Activated T-helper 17 cell treated with anti-CD3 and anti-CD28 coated beads, Interleukin-2, amount 50 U/mL, for 72 hours (primary cell): ENCODE measurements at regions not wholly inside any gene's neighbourhood (a gene's known extent, or its start where the extent isn't known, plus 50 kb on each side); places are given as distances from the start of the nearest gene placed in this dataset.
"Not testable (repeated sequence)": the region's sequence is repeated elsewhere in the genome, so short reads cannot be mapped to it uniquely, and the experiment has no call there.

Source experiments
- ATAC-seq: fragments of 150-1000 bp; cut with Tn5 transposase; replicated peaks from 2 replicates; pipeline ENCODE4 v1.10.0; 2021; ENCODE audit warnings: mild to moderate bottlenecking, moderate library complexity
- H3K27ac Mint-ChIP-seq: one replicate; pipeline ENCODE4 v1.8.0; 2022; ENCODE audit warnings: mixed read lengths
- H3K27me3 Mint-ChIP-seq: one replicate; pipeline ENCODE4 v1.8.0; 2022; ENCODE audit warnings: mixed read lengths
- H3K36me3 Mint-ChIP-seq: one replicate; pipeline ENCODE4 v1.8.0; 2022; ENCODE audit warnings: low read depth, mild to moderate bottlenecking, mixed read lengths
- H3K4me1 Mint-ChIP-seq: one replicate; pipeline ENCODE4 v1.8.0; 2022; ENCODE audit warnings: mixed read lengths
- H3K4me3 Mint-ChIP-seq: one replicate; pipeline ENCODE4 v1.8.0; 2022; ENCODE audit warnings: mild to moderate bottlenecking, mixed read lengths
- H3K9me3 Mint-ChIP-seq: one replicate; pipeline ENCODE4 v1.8.0; 2022; ENCODE audit warnings: mixed read lengths

GRCh38 chr5:14998491-14998890 lies 126.9 kb upstream of the ANKH start:
- no peak overlapping the region for H3K27ac Mint-ChIP-seq
- no peak overlapping the region for H3K4me3 Mint-ChIP-seq
- peaks cover 3% of the 10 kb centered on the region for H3K27me3 Mint-ChIP-seq
- peaks cover 5% of the 10 kb centered on the region for H3K9me3 Mint-ChIP-seq
- no peak for ATAC-seq
- no peaks in the 10 kb centered on the region for H3K36me3 Mint-ChIP-seq
- peaks cover 9% of the 10 kb centered on the region for H3K4me1 Mint-ChIP-seq

DNA sequence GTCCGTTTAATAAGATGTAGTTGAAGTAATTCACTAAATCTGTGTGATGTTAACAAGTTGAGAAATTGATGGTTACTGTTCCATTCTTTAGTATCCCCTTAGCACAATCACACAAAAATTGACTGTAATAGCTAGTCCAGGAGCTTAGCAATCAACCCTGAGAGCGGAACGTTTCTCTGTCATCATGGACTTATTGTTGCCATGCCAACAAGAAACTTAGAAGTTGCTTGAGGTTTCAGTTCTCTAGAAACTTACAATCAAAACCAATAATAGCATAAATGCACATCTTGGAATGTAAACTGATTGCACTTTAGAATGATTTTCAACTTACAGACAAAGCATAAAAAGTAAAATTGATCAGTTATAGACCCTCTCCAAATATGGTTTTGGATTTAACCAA lies 125.4 kb upstream of the ANKH start:
- Mint-ChIP-seq H3K27me3 (peaks cover 3% of the 10 kb centered on the region), H3K27ac (no peak overlapping the region), H3K4me3 (no peak overlapping the region), H3K9me3 (peaks cover 5% of the 10 kb centered on the region), H3K4me1 (peaks cover 9% of the 10 kb centered on the region), H3K36me3 (no peaks in the 10 kb centered on the region)
- ATAC-seq: no peak

DNA sequence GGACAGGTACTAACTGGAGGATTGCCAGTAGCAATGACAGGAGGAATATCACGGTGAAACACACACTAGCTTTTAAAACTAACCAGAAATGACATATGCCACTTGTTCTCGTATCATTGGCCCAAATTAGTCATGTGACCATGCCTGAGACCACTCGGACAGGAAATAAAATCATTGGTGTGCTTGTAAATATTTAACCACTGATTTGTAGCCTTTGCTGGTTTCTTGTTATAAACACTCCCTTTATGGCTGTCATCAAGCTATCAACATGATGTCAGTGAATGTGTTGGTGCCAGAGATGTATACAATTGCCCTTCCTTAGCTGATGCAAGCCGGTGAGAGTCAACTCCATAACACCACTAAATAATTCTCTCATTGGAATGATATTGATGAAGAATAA lies 123.7 kb upstream of the ANKH start:
- no peak for ATAC-seq
- no peak overlapping the region for H3K4me3 Mint-ChIP-seq
- H3K27me3 Mint-ChIP-seq: peaks cover 3% of the 10 kb centered on the region
- H3K36me3 Mint-ChIP-seq: no peaks in the 10 kb centered on the region
- peaks cover 3% of the 10 kb centered on the region for H3K4me1 Mint-ChIP-seq
- no peak overlapping the region for H3K27ac Mint-ChIP-seq
- H3K9me3 Mint-ChIP-seq: peaks cover 5% of the 10 kb centered on the region

DNA sequence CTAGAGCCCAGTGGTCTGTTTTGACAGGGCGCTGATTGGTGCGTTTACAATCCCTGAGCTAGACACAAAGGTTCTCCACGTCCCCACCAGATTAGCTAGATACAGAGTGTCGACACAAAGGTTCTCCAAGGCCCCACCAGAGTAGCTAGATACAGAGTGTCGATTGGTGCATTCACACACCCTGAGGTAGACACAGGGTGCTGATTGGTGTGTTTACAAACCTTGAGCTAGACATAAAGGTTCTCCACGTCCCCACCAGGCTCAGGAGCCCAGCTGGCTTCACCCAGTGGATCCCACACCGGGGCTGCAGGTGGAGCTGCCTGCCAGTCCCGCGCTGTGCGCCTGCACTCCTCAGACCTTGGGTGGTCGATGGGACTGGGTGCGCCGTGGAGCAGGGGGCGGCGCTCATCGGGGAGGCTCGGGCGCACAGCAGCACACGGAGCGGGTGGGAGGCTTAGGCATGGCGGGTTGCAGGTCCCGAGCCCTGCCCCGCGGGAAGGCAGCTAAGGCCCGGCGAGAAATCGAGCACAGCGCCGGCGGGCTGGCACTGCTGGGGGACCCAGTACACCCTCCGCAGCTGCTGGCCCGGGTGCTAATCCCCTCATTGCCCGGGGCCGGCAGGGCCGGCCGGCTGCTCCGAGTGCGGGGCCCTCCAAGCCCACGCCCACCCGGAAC lies 122.0 kb upstream of the ANKH start:
- not testable (repeated sequence) for H3K4me1 Mint-ChIP-seq, H3K36me3 Mint-ChIP-seq, H3K9me3 Mint-ChIP-seq, ATAC-seq, H3K27me3 Mint-ChIP-seq
- Mint-ChIP-seq H3K4me3 (peak overlapping the region; percentile 91), H3K27ac (peak overlapping the region; percentile 90)

GRCh38 chr5:14992751-14993458 lies 121.3 kb upstream of the ANKH start:
- Mint-ChIP-seq H3K27ac (peak overlapping the region; percentile 90), H3K4me3 (peak overlapping the region; percentile 91)
- not testable (repeated sequence) for H3K9me3 Mint-ChIP-seq, H3K4me1 Mint-ChIP-seq, H3K27me3 Mint-ChIP-seq, H3K36me3 Mint-ChIP-seq
- ATAC-seq: peak; percentile 99

DNA sequence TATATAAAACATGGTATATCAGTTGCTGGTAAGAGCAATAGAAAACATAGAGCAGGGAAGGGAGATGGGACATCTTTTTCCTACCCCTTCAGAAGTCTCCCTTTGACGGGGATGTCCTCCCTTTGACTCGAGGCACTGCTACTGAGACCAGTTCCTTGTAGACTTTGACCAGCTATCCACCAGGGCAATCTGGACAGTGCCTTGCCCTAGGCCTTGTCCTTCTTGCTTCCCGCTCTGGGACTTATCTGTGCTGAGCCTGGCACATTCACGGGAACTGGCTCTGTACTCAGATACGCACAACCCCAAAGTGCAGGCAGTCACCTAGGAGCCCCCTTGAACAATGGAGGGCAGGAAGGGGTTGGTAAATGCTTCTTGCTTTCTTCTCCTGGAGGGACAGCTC lies 116.6 kb upstream of the ANKH start:
- ATAC-seq: no peak
- Mint-ChIP-seq H3K9me3 (no peaks in the 10 kb centered on the region), H3K4me1 (peaks cover 15% of the 10 kb centered on the region), H3K27ac (no peak overlapping the region), H3K27me3 (no peaks in the 10 kb centered on the region), H3K4me3 (no peak overlapping the region), H3K36me3 (no peaks in the 10 kb centered on the region)

DNA sequence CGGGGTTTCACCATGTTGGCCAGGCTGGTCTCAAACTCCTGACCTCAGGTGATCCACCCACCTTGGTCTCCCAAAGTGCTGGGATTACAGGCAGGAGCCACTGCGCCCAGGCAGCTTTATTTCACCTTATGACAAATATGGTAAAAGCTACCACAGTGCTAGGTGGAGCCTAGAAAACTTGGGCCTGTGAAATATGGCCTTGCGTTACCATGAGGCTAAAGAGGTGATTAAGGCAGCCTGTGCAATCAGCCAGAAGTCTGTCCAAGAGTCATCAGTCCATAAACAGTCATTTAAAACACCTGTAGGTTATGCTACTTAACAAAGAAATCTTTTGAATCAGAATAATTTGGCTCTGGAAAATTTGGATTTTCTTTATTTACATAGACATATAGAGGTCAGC lies 114.8 kb upstream of the ANKH start:
- no peak overlapping the region for H3K27ac Mint-ChIP-seq
- H3K27me3 Mint-ChIP-seq: no peaks in the 10 kb centered on the region
- H3K4me3 Mint-ChIP-seq: no peak overlapping the region
- no peaks in the 10 kb centered on the region for H3K36me3 Mint-ChIP-seq
- no peak for ATAC-seq
- H3K4me1 Mint-ChIP-seq: peaks cover 15% of the 10 kb centered on the region
- H3K9me3 Mint-ChIP-seq: no peaks in the 10 kb centered on the region

- H3K36me3 Mint-ChIP-seq: no peaks in the 10 kb centered on the region
- no peaks in the 10 kb centered on the region for H3K9me3 Mint-ChIP-seq
- peaks cover 15% of the 10 kb centered on the region for H3K4me1 Mint-ChIP-seq
- peak overlapping the region; percentile 5 for H3K27ac Mint-ChIP-seq
- peak; percentile 60 for ATAC-seq
- no peaks in the 10 kb centered on the region for H3K27me3 Mint-ChIP-seq
- H3K4me3 Mint-ChIP-seq: no peak overlapping the region
Observed at GRCh38 chr5:14983666-14984441, 112.3 kb upstream of the ANKH start.

GRCh38 chr5:14980698-14981097 lies 109.1 kb upstream of the ANKH start:
- no peaks in the 10 kb centered on the region for H3K27me3 Mint-ChIP-seq
- no peak overlapping the region for H3K27ac Mint-ChIP-seq
- H3K4me1 Mint-ChIP-seq: peaks cover 15% of the 10 kb centered on the region
- H3K9me3 Mint-ChIP-seq: no peaks in the 10 kb centered on the region
- H3K4me3 Mint-ChIP-seq: no peak overlapping the region
- ATAC-seq: no peak
- no peaks in the 10 kb centered on the region for H3K36me3 Mint-ChIP-seq

DNA sequence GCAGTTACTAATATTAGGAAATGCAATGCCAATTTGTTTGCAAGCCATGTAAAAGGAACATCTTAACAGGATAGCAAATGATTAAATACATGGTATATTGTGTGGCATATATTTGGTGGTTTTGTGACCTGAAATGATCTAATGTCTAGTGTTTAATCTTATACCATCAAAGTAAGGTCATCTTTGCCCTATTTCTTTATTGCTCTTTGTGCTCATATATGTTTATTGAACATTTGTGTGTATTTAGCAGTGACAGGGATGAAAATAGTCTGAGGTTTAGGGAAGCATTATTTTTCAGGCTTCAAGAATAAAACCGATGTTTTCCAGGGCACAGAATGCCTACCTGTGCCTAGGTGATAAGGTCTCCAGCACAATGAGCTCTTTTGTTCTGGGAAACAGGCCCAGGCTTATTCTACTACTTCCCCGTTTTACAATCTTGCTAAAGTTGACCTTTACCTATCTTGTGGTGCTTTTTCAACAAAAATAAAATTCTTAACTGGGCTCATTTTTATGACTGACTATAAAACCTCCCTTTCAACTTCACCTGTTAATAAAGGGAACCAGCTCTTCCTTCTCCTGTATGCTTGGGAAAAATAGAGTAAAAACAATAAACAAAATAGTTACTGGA lies 105.6 kb upstream of the ANKH start:
- peaks cover 3% of the 10 kb centered on the region for H3K27me3 Mint-ChIP-seq
- no peak overlapping the region for H3K27ac Mint-ChIP-seq
- no peak for ATAC-seq
- no peak overlapping the region for H3K4me3 Mint-ChIP-seq
- H3K9me3 Mint-ChIP-seq: no peaks in the 10 kb centered on the region
- no peaks in the 10 kb centered on the region for H3K4me1 Mint-ChIP-seq
- no peaks in the 10 kb centered on the region for H3K36me3 Mint-ChIP-seq

- Mint-ChIP-seq H3K27me3 (peaks cover 3% of the 10 kb centered on the region), H3K27ac (no peak overlapping the region), H3K4me1 (no peaks in the 10 kb centered on the region)
Observed at GRCh38 chr5:14976486-14976885, 104.9 kb upstream of the ANKH start.

GRCh38 chr5:14971873-14972272 lies 100.3 kb upstream of the ANKH start:
- H3K4me1 Mint-ChIP-seq: no peaks in the 10 kb centered on the region
- H3K36me3 Mint-ChIP-seq: no peaks in the 10 kb centered on the region
- no peak overlapping the region for H3K4me3 Mint-ChIP-seq
- H3K27me3 Mint-ChIP-seq: peaks cover 3% of the 10 kb centered on the region
- H3K9me3 Mint-ChIP-seq: no peaks in the 10 kb centered on the region
- ATAC-seq: no peak
- H3K27ac Mint-ChIP-seq: no peak overlapping the region

More at GRCh38 chr5:14976486-14976885, 104.9 kb upstream of the ANKH start:
- Mint-ChIP-seq H3K4me3 (no peak overlapping the region), H3K36me3 (no peaks in the 10 kb centered on the region), H3K9me3 (no peaks in the 10 kb centered on the region)
- no peak for ATAC-seq

DNA sequence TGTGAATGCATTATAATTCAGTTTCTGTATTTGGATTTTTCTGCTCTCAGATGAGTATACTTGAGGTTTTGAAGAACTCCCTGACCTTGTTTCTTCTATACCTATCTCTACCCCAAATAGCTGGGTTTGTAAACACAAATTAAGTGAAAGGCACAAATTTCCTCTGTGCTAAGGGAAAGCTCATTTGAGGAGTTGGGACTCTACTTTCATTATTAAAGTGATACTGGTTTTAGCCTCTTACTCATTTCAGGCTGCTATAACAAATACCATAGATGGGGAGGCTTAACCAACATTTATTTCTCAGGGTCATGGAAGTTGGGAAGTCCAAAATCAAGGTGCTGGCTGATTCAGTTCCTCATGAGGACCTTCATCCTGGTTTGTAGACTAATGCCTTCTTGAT lies 97.2 kb upstream of the ANKH start:
- no peaks in the 10 kb centered on the region for H3K4me1 Mint-ChIP-seq
- peaks cover 3% of the 10 kb centered on the region for H3K27me3 Mint-ChIP-seq
- no peak for ATAC-seq
- H3K9me3 Mint-ChIP-seq: no peaks in the 10 kb centered on the region
- H3K36me3 Mint-ChIP-seq: no peaks in the 10 kb centered on the region
- no peak overlapping the region for H3K27ac Mint-ChIP-seq
- H3K4me3 Mint-ChIP-seq: no peak overlapping the region

GRCh38 chr5:14967166-14967565 lies 95.6 kb upstream of the ANKH start:
- Mint-ChIP-seq H3K4me1 (peaks cover 5% of the 10 kb centered on the region), H3K27ac (no peak overlapping the region), H3K4me3 (no peak overlapping the region), H3K9me3 (no peaks in the 10 kb centered on the region), H3K27me3 (no peaks in the 10 kb centered on the region), H3K36me3 (no peaks in the 10 kb centered on the region)
- no peak for ATAC-seq
